ENCODE measurements at regions not wholly inside any gene's neighbourhood (a gene's known extent, or its start where the extent isn't known, plus 50 kb on each side); places are given as distances from the start of the nearest gene placed in this dataset.

- H3K27me3 ChIP-seq (ENCODE audit: control insufficient read depth, insufficient read depth, low read length): no peaks in the 10 kb centered on the region
- H3K4me3 ChIP-seq (ENCODE audit: low read depth, low read length): no peak overlapping the region
- no peak for DNase-seq (ENCODE audit: low read depth, low spot score)
- ChIA-PET CTCF (interaction anchor here (1.6 kb wide), 1 partner anchor 24 kb away, joined by 5 read pairs; no protein-coding TSS in a partner anchor), POLR2A (no interaction called here)
- TF ChIP-seq CTCF (IDR thresholded peaks at IDR 0.05; ENCODE audit: low read depth, low read length): no peak
- no peaks in the 10 kb centered on the region for H3K9me3 ChIP-seq (ENCODE audit: control insufficient read depth, insufficient read depth, low read length)
- no peak overlapping the region for H3K27ac ChIP-seq (ENCODE audit: low read depth, low read length)
Observed at GRCh38 chr2:53233759-53234547, 533.7 kb upstream of the CHAC2 start.

DNA sequence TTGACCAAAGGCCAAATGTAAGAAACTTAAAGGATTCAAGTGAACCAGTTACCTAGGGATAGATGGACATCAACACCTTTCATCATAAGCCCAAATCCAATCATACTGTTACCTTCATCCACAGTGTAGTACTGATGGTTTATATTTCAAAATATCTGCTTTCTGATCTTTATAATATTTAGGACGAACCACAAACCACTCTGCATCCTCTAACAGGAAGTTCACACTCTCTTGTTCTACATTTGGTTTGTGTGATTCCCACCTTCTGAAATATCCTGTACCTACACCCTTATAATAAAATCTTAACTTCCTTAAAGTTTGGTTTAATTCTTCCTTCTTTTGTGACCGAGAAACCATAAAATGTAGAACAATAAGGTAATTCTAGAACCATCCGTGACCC lies 535.7 kb upstream of the CHAC2 start:
- Histone ChIP-seq H3K27ac (ENCODE audit: low read depth, low read length) (no peak overlapping the region), H3K27me3 (ENCODE audit: control insufficient read depth, insufficient read depth, low read length) (no peaks in the 10 kb centered on the region), H3K4me3 (ENCODE audit: low read depth, low read length) (no peak overlapping the region), H3K9me3 (ENCODE audit: control insufficient read depth, insufficient read depth, low read length) (no peaks in the 10 kb centered on the region)
- ChIA-PET CTCF (no interaction called here), POLR2A (no interaction called here)
- no peak for DNase-seq (ENCODE audit: low read depth, low spot score)
- no peak for TF ChIP-seq CTCF (IDR thresholded peaks at IDR 0.05; ENCODE audit: low read depth, low read length)

DNA sequence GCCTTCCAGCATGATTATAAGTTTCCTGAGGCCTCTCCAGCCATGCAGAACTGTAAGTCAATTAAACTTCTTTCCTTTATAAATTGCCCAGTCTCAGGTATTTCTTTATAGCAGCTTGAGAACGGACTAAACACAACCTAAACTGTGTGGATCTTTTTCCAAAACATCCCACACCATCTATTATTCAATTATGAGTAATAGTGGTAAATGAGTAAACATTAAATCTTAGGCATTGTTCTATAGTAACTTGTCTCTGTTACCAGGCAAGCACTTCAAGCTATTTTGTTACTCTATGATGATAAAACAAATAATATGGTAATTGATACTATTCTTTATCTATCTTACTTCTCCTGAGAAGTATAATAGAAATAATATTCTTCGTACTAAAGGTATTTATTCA lies 536.9 kb upstream of the CHAC2 start:
- POLR2A ChIA-PET: no interaction called here
- CTCF ChIA-PET: no interaction called here
- H3K27ac ChIP-seq (ENCODE audit: low read depth, low read length): no peak overlapping the region
- H3K27me3 ChIP-seq (ENCODE audit: control insufficient read depth, insufficient read depth, low read length): no peaks in the 10 kb centered on the region
- H3K9me3 ChIP-seq (ENCODE audit: control insufficient read depth, insufficient read depth, low read length): no peaks in the 10 kb centered on the region
- no peak for TF ChIP-seq CTCF (IDR thresholded peaks at IDR 0.05; ENCODE audit: low read depth, low read length)
- H3K4me3 ChIP-seq (ENCODE audit: low read depth, low read length): no peak overlapping the region
- DNase-seq (ENCODE audit: low read depth, low spot score): no peak

- no peak for DNase-seq (ENCODE audit: low read depth, low spot score)
- POLR2A ChIA-PET: no interaction called here
Observed at GRCh38 chr2:53227535-53227934, 540.1 kb upstream of the CHAC2 start.

More at GRCh38 chr2:53227535-53227934, 540.1 kb upstream of the CHAC2 start:
- no peaks in the 10 kb centered on the region for H3K9me3 ChIP-seq (ENCODE audit: control insufficient read depth, insufficient read depth, low read length)
- CTCF ChIA-PET: no interaction called here
- no peak overlapping the region for H3K4me3 ChIP-seq (ENCODE audit: low read depth, low read length)
- H3K27me3 ChIP-seq (ENCODE audit: control insufficient read depth, insufficient read depth, low read length): no peaks in the 10 kb centered on the region
- no peak for TF ChIP-seq CTCF (IDR thresholded peaks at IDR 0.05; ENCODE audit: low read depth, low read length)
- no peak overlapping the region for H3K27ac ChIP-seq (ENCODE audit: low read depth, low read length)

Data from AG04450 (cell line).